DMS53 treated with DMSO at 0.1 percent for 48 hours (cell line): ENCODE measurements at regions not wholly inside any gene's neighbourhood (a gene's known extent, or its start where the extent isn't known, plus 50 kb on each side); places are given as distances from the start of the nearest gene placed in this dataset.
"Not testable (repeated sequence)": the region's sequence is repeated elsewhere in the genome, so short reads cannot be mapped to it uniquely, and the experiment has no call there.

Experiments
- DNase-seq: peaks from one replicate; lab custom pipeline; 2025; ENCODE audit not compliant: unreplicated experiment; lab: John Stamatoyannopoulos, UW

- no peak for DNase-seq
Measured at GRCh38 chr20:29687438-29687837, 1570.0 kb upstream of the DEFB115 start.

GRCh38 chr20:29689411-29690225 lies 1567.8 kb upstream of the DEFB115 start:
- DNase-seq = peak; percentile 67

- no peak for DNase-seq
Measured at GRCh38 chr20:29690274-29690673, 1567.2 kb upstream of the DEFB115 start.

- DNase-seq = no peak
Measured at GRCh38 chr20:29740601-29740950, 1516.9 kb upstream of the DEFB115 start.

- DNase-seq = no peak
Measured at GRCh38 chr20:29740951-29741593, 1516.4 kb upstream of the DEFB115 start.

- DNase-seq = no peak
Measured at GRCh38 chr20:29741594-29741893, 1515.9 kb upstream of the DEFB115 start.

- no peak for DNase-seq
Measured at GRCh38 chr20:29741894-29742698, 1515.4 kb upstream of the DEFB115 start.

GRCh38 chr20:29742699-29743100 lies 1514.8 kb upstream of the DEFB115 start:
- no peak for DNase-seq

- DNase-seq = no peak
Measured at GRCh38 chr20:29743101-29743931, 1514.1 kb upstream of the DEFB115 start.

GRCh38 chr20:29744071-29744470 lies 1513.4 kb upstream of the DEFB115 start:
- no peak for DNase-seq

GRCh38 chr20:29745534-29746245 lies 1511.8 kb upstream of the DEFB115 start:
- not testable (repeated sequence) for DNase-seq

GRCh38 chr20:29750268-29750899 lies 1507.1 kb upstream of the DEFB115 start:
- DNase-seq = no peak

- DNase-seq = not testable (repeated sequence)
Measured at GRCh38 chr20:29752644-29753425, 1504.6 kb upstream of the DEFB115 start.

GRCh38 chr20:29753426-29753746 lies 1504.1 kb upstream of the DEFB115 start:
- DNase-seq = peak; percentile 10

GRCh38 chr20:29753879-29754278 lies 1503.6 kb upstream of the DEFB115 start:
- not testable (repeated sequence) for DNase-seq

- DNase-seq = not testable (repeated sequence)
Measured at GRCh38 chr20:29755854-29756498, 1501.5 kb upstream of the DEFB115 start.

- no peak for DNase-seq
Measured at GRCh38 chr20:29756664-29757063, 1500.8 kb upstream of the DEFB115 start.

GRCh38 chr20:29761621-29762385 lies 1495.7 kb upstream of the DEFB115 start:
- DNase-seq = not testable (repeated sequence)
